GM21717 (cell line): ENCODE measurements at regions not wholly inside any gene's neighbourhood (a gene's known extent, or its start where the extent isn't known, plus 50 kb on each side); places are given as distances from the start of the nearest gene placed in this dataset.

Experiments
- ATAC-seq: cut with Tn5 transposase; IDR thresholded peaks from one replicate; pipeline ENCODE4 v1.9.1; 2021; ENCODE audit warnings: mild to moderate bottlenecking, moderate library complexity; ENCODE audit not compliant: unreplicated experiment

- ATAC-seq, result no peak
These were observed 368.4 kb upstream of the E2F7 start for GRCh38 chr12:77433799-77434198.

GRCh38 chr12:77429426-77429825 lies 364.1 kb upstream of the E2F7 start:
- ATAC-seq, result no peak

- ATAC-seq, result no peak
These were observed 355.8 kb upstream of the E2F7 start for GRCh38 chr12:77421152-77421551.

GRCh38 chr12:77409551-77409950 lies 344.2 kb upstream of the E2F7 start:
- ATAC-seq, result no peak

- ATAC-seq, result no peak
These were observed 342.6 kb upstream of the E2F7 start for GRCh38 chr12:77407931-77408330.

- no peak for ATAC-seq
These were observed 341.0 kb upstream of the E2F7 start for GRCh38 chr12:77406219-77406905.

GRCh38 chr12:77402716-77403115 lies 337.3 kb upstream of the E2F7 start:
- no peak for ATAC-seq

GRCh38 chr12:77401770-77402081 lies 336.4 kb upstream of the E2F7 start:
- no peak for ATAC-seq

GRCh38 chr12:77401064-77401769 lies 335.8 kb upstream of the E2F7 start:
- ATAC-seq, result no peak

- no peak for ATAC-seq
These were observed 327.2 kb upstream of the E2F7 start for GRCh38 chr12:77392467-77393088.

GRCh38 chr12:77388445-77389265 lies 323.3 kb upstream of the E2F7 start:
- no peak for ATAC-seq

GRCh38 chr12:77387671-77388070 lies 322.3 kb upstream of the E2F7 start:
- no peak for ATAC-seq

- ATAC-seq, result no peak
These were observed 321.8 kb upstream of the E2F7 start for GRCh38 chr12:77387214-77387613.

- ATAC-seq, result no peak
These were observed 319.6 kb upstream of the E2F7 start for GRCh38 chr12:77384941-77385340.

- no peak for ATAC-seq
These were observed 316.9 kb upstream of the E2F7 start for GRCh38 chr12:77382096-77382742.

GRCh38 chr12:77377622-77378021 lies 312.3 kb upstream of the E2F7 start:
- no peak for ATAC-seq

- ATAC-seq, result no peak
These were observed 311.7 kb upstream of the E2F7 start for GRCh38 chr12:77377116-77377515.

- ATAC-seq, result no peak
These were observed 309.3 kb upstream of the E2F7 start for GRCh38 chr12:77374673-77375072.

- ATAC-seq, result no peak
These were observed 307.1 kb upstream of the E2F7 start for GRCh38 chr12:77372494-77372893.

GRCh38 chr12:77372026-77372425 lies 306.7 kb upstream of the E2F7 start:
- ATAC-seq, result no peak

GRCh38 chr12:77368379-77368778 lies 303.0 kb upstream of the E2F7 start:
- no peak for ATAC-seq
